Skin epidermis (tissue), 12 donors: ENCODE measurements at regions not wholly inside any gene's neighbourhood (a gene's known extent, or its start where the extent isn't known, plus 50 kb on each side); places are given as distances from the start of the nearest gene placed in this dataset.
"Not testable (repeated sequence)": the region's sequence is repeated elsewhere in the genome, so short reads cannot be mapped to it uniquely, and the experiment has no call there.

Experiments
- H3K27ac ChIP-seq, 21 experiments: fragments of 200-600 bp; sonication (generic) in 11 of 21; one replicate each; pipeline ENCODE4 v1.5.0; 2020; ENCODE audit warnings: mild to moderate bottlenecking in 3 of 21, inconsistent platforms in 2 of 21, moderate library complexity in 2 of 21
- H3K4me3 ChIP-seq, 7 experiments: fragments of 200-600 bp; sonication (generic) in 2 of 7; one replicate each; pipeline ENCODE4 v1.5.0; 2020; ENCODE audit warnings: inconsistent platforms in 2 of 7, mild to moderate bottlenecking in 2 of 7, moderate library complexity in 1 of 7

GRCh38 chr2:186136860-186137259, 349.2 kb upstream of the ZC3H15 start:
- Histone ChIP-seq H3K4me3 (no peak overlapping the region), H3K27ac (no peak overlapping the region)

DNA sequence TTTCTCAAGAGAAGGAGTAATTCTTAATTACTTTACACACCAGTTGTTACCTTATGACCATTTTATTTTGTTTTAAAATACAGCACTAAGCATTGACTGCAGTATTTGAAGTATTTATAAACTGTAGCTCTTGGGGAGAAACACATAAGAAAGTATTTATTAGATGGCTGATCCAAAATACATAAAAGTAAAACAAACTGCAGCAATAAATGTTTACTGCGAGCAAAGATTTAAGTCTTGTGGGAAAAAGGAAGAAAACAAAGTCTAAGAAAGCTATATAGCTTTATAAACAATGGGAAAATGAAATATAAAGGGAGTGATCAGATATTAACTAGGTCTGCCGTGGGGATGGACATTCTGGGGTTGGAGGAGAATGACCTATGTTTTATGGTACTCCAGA, 347.2 kb upstream of the ZC3H15 start:
- Histone ChIP-seq H3K4me3 (no peak overlapping the region), H3K27ac (no peak overlapping the region)

DNA sequence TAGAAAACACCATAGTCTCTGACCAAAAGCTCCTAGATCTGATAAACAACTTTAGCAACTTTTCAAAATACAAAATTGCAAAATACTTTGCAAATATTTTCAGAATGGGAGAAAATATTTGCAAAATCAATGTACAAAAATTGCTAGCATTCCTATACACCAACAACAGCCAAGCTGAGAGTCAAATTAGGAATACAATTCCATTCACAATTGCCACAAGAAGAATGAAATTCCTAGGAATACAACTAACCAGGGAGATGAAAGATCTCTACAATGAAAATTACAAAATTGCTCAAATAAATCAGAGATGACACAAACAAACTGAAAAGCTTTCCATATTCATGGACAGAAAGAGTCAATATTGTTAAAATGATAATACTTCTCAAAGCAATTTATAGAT, 327.0 kb upstream of the ZC3H15 start:
- Histone ChIP-seq H3K4me3 (no peak overlapping the region), H3K27ac (no peak overlapping the region)

GRCh38 chr2:186164325-186164724, 321.7 kb upstream of the ZC3H15 start:
- Histone ChIP-seq H3K27ac (no peak overlapping the region), H3K4me3 (no peak overlapping the region)

DNA sequence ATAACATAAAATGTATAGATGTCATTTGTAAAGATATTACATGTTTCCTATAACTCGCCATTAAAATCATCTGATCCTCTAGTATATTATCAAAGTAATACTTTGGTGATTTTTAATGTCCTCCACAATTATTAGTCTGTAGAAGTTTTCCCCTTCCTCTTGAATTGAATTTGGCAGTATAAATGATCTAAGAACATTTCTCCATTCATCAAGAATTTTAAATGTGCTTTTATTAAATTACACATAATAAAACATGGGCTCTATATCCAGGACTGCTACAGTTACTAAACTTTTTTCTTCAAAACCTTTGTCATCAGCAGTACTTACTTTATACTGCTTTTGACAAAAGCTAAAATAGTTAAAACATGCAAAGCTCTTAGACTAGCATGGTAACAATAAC, 315.4 kb upstream of the ZC3H15 start:
- Histone ChIP-seq H3K4me3 (no peak overlapping the region), H3K27ac (no peak overlapping the region)

- Histone ChIP-seq H3K4me3 (no peak overlapping the region), H3K27ac (no peak overlapping the region)
These were observed 304.4 kb upstream of the ZC3H15 start for GRCh38 chr2:186181625-186182024.

- H3K4me3 ChIP-seq, H3K27ac ChIP-seq: not testable (repeated sequence)
These were observed 303.7 kb upstream of the ZC3H15 start for GRCh38 chr2:186182366-186182765.

DNA sequence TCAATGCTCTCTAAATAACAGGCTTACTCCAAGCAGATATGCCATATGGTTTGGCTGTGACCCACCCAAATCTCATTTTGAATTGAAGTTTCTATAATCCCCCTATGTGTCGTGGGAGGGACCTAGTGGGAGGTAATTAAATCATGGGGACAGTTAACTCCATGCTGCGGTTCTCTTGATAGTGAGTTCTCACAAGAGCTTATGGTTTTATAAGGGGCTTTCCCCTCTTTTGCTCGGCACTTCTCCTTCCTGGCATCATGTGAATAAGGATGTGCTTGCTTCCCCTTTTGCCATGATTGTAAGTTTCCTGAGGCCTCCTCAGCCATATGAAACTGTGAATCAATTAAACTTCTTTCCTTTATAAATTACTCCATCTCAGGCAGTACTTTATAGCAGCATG, 302.7 kb upstream of the ZC3H15 start:
- Histone ChIP-seq H3K27ac (no peak overlapping the region), H3K4me3 (no peak overlapping the region)

GRCh38 chr2:186187854-186188253, 298.2 kb upstream of the ZC3H15 start:
- no peak overlapping the region for H3K27ac ChIP-seq
- no peak overlapping the region for H3K4me3 ChIP-seq

- no peak overlapping the region for H3K4me3 ChIP-seq
- H3K27ac ChIP-seq: no peak overlapping the region
These were observed 296.2 kb upstream of the ZC3H15 start for GRCh38 chr2:186189816-186190215.

GRCh38 chr2:186195696-186196095, 290.4 kb upstream of the ZC3H15 start:
- Histone ChIP-seq H3K4me3 (no peak overlapping the region), H3K27ac (no peak overlapping the region)

DNA sequence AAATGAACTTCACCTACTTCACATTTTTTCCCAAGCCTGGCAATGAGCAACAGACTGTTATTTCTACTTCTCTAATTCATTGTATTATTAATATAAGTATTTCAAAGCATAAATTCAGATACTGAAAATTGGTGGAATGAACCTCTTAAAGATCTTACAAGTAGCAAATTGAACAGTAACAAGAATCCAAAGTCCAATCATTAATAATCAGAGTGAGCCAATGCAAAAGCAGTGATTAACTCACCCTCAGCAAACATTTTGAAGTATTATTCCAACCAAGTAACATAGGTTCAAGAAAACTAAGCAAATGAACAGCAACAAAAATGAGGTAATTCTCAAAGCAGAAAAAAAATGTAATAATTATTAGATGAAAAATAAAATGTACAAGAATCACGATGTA, 288.1 kb upstream of the ZC3H15 start:
- H3K27ac ChIP-seq: no peak overlapping the region
- H3K4me3 ChIP-seq: no peak overlapping the region

DNA sequence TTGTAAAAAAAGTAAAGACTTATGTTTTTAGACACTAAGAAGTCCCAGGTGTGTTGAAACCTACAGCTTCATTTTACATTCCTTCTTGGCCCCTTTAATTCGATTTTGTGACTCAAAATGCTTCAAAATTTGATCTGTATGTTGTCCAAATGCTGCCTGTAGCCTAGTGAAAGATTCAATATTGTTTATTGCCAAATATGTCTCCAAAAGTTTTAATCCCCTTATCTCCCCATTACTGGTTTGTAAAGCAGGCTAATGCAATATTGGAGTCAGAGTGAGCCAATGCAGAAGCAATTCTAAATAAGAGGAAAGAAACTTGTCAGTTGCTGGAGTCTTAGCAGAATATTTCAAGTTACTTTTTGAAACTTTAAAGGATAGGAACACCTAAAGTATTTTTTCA, 287.0 kb upstream of the ZC3H15 start:
- Histone ChIP-seq H3K4me3 (no peak overlapping the region), H3K27ac (no peak overlapping the region)

DNA sequence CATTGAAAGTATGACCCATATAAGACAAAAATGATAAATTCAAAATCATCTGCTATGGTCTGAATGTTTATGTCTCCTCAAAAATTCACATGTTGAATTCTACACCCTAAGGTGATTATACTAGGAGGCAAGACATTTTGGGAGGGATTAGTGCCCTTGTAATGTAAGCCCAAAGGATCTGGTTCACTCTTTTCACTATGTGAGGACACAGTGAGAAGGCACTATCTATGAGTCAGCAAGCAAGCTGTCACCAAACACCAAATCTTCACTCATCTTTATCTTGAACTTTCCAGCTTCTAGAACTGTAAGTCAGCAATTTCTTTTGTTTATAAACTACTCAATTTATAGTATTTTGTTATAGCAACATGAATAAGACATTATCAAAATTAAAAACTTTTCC, 284.7 kb upstream of the ZC3H15 start:
- no peak overlapping the region for H3K27ac ChIP-seq
- H3K4me3 ChIP-seq: no peak overlapping the region

GRCh38 chr2:186205254-186205911, 280.7 kb upstream of the ZC3H15 start:
- H3K4me3 ChIP-seq: no peak overlapping the region
- H3K27ac ChIP-seq: no peak overlapping the region

GRCh38 chr2:186209532-186209931, 276.5 kb upstream of the ZC3H15 start:
- no peak overlapping the region for H3K27ac ChIP-seq
- no peak overlapping the region for H3K4me3 ChIP-seq

GRCh38 chr2:186220409-186220808, 265.7 kb upstream of the ZC3H15 start:
- no peak overlapping the region for H3K4me3 ChIP-seq

DNA sequence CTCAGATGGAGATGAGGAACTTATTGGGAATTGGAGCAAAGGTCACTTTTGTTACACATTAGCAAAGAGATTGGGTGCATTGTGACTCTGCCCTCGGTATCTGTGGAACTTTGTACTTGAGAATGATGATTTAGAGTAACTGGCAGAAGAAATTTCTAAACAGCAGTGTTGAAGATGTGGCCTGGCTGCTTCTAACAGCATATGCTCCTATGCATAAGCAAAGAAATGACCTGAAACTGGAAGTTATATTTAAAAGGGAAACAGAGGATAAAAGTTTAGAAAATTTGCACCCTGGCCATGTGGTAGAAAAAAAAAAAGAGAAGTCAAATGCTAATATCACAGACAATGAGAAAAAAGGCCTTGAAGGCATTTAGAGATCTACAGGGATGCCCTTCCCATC, 256.8 kb upstream of the ZC3H15 start:
- H3K4me3 ChIP-seq: no peak overlapping the region

More at GRCh38 chr2:186220409-186220808, 265.7 kb upstream of the ZC3H15 start:
- H3K27ac ChIP-seq: no peak overlapping the region

GRCh38 chr2:186241874-186242273, 244.2 kb upstream of the ZC3H15 start:
- no peak overlapping the region for H3K4me3 ChIP-seq
- no peak overlapping the region for H3K27ac ChIP-seq

More for the DNA sequence above, 256.8 kb upstream of the ZC3H15 start:
- H3K27ac ChIP-seq: no peak overlapping the region

DNA sequence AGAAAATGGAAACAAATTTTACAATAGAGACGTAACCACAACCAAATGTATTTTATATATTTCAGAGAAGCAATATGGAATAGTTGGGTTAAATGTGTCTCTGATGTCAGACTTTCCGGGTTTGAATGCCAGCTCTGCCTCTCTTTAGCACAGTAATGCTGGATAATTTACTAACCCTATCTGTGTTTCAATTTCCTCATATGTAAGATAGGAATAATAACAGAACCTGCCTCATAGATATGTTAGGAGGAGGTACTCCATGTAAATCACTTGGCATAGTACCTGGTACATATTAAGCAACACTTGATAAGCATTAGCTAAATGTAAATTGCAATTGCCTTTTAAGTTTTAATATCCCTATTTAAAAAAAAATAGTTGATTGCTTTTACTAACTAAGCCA, 231.3 kb upstream of the ZC3H15 start:
- H3K4me3 ChIP-seq: no peak overlapping the region
- peak overlapping the region in 3 of 21 experiments; percentile 20 to 51 (median 42) for H3K27ac ChIP-seq

DNA sequence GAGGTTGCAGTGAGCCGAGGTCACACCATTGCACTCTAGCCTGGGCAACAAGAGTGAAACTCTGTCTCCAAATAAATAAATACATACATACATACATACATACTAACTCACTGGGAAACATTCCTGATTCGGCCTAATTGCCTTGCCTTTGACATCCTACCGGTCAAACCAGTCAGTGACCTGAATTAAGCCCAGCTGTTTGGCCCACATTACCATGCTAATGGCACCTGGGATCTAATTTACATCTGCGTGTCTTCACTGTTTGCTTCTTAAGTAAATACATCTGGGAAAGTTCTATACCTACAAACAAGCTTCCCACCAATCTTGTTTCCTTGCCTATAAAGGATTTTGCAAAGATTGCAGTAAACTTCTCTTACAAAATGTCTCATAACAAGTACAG, 230.2 kb upstream of the ZC3H15 start:
- Histone ChIP-seq H3K27ac (peak overlapping the region in 2 of 21 experiments; percentile 24 to 37), H3K4me3 (no peak overlapping the region)

GRCh38 chr2:186256540-186256939, 229.5 kb upstream of the ZC3H15 start:
- Histone ChIP-seq H3K4me3 (no peak overlapping the region), H3K27ac (peak overlapping the region in 1 of 21 experiments; percentile 24)
